Fibroblast of skin of abdomen (primary cell): ENCODE measurements at regions not wholly inside any gene's neighbourhood (a gene's known extent, or its start where the extent isn't known, plus 50 kb on each side); places are given as distances from the start of the nearest gene placed in this dataset.

Experiments used
- DNase-seq: peaks from one replicate; pipeline ENCODE4 v3.0.0-alpha.2; 2013

DNA sequence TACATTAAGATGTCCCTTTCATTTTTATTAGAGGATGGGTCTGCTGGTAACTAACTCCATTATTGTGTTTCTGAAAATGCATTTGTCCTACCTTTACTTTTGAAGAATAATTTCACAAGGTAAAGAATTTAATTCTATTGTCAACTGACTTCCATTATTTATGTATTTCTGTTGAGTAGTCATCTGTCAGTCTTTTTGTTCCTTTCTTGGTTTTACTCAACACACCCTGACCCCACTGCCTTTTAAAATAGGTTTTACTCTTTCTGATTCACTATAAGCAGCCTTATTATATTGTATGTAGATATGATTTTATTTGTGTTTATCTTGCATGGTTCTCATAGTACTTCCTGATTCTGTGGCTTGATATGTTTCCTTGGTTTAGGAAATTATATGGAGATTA, 237.5 kb downstream of the TGFB2 start:
- no peak for DNase-seq

DNA sequence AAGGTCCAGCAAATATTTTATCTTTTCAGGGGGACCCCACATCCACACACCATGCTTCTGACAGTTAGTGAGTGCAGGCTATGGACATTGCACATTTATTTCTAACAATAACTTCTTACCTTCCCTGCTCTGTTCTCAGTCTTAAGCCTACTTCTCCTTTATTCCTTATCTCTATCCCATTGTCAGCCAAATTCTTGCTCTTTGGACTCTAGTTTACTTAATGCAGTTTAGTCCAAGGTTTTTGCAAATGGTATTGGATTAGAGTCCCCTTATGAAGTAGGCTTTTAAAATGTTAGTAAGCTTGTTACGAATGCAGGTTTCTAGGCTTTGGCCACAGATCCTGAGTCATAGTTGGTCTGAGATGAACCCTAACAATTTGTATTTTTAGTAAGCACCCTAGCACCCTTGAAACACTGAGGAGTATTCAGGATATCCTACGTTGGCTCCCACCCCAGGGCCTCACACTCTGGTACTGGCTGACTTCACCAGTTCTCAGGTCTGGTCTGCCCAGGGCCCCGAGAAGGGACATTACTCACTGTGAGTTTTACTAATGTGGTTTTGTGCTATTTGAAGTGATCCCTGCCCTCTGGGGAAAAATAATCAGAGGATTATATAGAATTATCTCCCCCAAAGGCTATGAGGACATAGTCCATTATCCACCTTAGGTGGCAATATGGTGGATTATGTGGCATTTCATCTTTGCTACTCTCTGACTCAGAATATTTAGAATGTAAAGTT, 239.5 kb downstream of the TGFB2 start:
- no peak for DNase-seq

DNA sequence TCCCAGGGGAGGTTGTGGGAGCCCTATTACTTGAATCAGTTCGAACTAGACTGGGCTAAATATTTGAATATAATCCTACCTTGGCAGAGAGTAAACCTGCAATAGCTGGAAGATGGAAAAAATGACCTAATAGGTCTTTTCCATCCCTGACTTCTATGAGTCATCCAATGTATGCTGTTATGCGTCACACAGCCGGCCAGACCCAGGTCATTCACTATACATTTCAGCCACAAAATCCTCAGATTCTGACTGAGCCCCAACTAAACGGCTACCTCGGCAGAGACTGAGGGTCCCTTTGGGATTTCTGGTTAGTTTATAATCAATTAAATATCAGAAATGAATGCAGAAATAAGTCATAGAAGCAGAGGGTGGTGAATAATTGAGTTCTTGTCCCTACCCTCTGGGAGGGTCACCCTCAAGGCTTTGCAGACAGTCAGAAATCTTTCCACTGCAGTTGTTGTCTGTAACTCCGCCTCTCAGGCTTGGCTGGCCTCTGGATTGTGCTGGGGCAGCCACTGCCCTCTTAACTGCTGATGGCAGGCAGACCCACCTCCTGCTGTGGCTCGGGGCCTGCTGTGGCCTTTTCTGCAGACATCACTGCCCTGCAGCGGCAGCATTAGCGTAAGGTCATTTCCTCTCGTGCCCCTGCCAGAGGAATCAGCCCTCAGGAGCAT, 240.5 kb downstream of the TGFB2 start:
- peak; percentile 87 for DNase-seq

DNA sequence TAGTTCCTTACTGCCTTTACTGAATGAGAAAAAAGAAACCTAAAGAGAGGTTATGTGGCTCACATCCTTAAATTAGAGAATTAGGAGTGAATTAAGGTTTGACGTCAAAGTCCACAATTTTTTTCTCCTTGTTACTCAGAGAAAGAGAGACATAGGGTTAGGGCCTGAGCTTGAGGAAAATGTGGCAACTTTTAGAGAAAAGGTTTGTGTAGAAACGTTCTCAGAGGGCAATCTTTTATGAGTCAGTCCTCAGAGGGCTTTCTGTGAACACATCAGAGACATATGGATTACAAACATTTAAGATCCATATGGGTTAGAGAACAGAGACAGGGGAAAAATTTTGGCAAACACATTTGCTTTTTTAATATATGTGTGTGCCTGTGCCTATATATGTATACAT, 242.8 kb downstream of the TGFB2 start:
- DNase-seq, result peak; percentile 40

DNA sequence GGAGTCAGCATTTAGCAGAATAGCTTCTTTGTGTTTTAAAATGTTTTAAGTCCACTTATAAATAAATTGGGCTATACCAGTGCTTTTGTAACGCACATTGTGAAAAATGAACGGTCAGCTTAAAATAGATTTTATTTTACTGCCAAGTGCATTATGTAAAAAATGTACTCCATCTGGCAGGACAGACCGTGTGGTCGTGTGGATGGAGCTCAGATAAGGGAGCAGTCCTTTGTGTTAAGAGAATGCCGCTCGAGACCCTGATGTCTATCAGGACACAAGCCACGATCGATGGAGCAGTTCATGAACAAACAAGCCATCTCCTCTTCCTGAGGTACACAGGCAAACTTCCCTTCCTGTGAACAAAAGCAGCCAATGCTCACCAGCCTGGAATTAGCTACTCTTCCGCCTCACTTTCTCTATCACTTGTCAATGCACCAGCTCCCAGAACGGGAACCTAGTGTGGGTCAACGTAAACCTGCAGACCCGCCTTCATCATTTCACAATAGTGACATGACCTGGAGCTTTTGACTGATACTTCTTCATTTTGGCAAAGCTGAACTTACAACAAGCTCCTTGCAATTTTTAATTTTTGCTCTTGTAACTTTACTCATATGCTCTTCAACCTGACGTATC, 243.5 kb downstream of the TGFB2 start:
- no peak for DNase-seq

DNA sequence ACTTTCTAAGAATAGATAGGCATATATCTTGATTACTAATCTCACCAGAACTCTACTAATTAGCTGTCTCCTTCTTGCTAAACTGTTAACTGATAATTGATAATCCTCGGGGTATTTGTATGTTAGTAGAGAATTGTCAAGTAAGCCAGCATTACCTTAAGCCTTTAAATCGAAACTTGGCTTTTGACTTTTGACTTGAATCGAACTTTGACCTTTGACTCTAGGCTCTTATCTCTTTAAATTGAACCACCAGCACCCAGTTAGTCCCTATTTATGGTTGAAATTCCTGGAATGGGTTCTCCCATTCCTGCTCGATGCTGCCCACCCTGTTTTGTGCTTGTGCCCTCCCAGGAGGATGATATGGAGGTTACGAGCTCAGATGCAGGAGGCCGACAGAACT, 244.4 kb downstream of the TGFB2 start:
- no peak for DNase-seq

DNA sequence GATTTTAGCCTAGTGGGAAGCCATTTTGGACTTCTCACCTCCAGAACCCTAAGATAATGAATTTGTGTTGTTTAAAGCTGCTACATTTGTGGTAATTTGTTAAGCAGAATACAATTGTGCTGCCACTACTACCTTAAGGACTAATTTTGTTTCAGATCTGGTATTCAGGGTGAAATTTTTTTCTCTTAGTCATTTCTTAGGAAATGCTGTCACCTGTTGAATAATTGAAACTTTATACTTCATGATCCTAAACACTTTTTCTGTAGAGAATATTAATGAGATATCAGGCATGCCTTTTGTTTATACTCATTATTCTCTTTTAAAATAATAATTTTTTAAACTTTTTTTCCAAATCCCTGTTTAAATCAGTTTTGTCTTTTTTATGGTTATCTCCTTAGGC, 246.8 kb downstream of the TGFB2 start:
- DNase-seq, result no peak

DNA sequence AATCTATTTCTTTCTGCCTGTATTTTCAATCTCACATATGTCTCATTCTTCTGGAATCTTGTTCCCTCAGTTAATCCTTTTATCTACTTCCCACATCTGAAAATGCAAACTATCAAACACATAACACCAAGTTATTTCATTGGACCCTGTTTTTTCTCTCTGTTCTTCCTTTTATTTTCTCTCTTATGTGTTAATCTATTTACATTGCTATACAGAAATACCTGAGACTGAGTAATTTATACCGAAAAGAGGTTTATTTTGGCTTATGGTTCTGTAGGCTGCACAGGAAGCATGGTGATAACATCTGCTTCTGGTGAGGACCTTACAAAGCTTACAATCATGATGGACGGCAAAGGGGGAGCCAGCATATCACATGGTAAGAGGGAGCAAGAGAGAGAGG, 247.6 kb downstream of the TGFB2 start:
- no peak for DNase-seq

DNA sequence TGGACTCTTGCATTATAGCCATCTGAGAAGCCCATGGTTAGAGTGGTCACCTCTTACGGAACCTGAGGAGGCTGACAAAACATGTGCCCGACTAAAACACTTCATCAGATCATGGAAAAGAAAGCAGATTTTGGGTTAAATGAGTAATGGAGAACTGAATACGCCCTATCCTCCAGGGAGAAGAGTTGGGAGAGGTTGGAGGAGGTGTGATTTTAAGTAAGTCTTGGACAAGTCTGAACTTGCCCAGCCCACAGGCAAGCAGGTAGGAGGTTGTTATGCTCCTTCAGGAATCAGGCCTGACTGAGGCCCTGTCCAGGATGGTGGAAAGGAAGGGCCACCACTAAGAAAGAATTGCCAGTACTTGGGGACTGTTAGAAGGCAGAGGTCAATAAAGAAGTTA, 255.8 kb downstream of the TGFB2 start:
- no peak for DNase-seq

DNA sequence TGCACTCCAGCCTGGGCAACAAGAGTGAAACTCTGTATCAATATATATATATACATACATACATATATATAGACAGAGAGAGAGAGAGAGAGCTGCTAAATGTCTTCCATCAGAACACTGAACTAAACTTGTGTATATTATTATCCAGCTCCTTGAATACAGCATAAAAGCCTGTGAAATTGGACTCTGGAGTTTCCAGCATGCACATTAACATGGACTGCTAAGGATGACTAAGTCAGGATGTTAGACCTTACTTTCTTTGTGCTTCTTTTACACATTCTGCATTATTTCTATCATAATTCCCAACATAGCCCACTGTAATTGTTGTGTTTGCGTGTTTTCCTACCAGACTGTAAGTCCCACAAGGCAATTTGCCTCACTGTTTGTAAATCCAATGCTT, 259.1 kb downstream of the TGFB2 start:
- no peak for DNase-seq

DNA sequence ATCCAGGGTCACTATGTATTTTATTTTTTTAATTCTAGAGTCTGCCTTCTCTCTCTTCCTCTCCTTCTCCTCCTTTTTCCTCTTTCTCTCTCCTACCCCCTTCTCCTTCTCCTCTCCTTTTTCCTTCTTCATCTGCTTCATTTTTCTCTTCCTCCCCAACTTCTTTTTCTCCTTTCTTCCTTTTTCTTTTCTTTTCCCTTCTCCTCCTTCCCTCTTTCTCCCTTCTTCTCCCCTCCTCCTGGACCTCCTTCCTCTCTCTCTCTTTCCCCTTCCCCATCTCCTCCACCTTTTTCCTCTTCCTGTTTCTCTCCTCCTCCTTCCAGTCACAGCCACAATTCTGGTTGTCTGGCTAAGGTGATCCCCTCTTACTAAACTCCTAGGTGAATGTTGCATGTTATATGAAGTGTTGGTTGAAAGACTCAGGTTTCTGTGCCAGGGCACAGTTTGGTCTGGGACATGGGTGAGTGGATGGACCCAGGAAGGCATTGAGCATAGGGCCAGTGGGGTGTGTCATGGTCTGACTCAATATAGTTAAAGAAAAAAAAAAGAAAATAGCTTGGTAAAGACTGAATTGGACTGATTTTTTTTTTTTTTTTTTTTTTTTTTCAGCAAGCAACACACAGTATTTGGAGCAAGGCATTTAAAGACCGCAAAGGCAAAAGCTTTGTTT, 266.9 kb downstream of the TGFB2 start:
- DNase-seq, result no peak

DNA sequence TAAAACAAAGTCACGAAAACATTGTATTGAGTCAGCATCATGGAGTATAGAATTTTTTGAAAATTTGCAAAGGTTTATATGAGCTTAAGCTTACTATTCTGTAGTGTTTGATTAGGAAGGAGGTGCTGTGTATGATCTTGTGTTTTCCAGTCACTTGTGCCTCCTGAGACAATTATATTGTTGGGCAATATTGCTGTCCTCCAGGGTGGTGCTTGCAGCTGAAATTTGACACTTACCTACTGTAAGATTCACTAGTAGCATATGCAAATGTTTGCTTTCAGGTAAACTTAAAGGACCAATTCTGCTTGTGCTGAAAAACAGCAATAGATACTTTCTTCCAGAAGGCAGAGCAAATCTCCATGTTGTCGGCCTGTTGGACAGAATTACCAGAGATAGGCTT, 268.0 kb downstream of the TGFB2 start:
- DNase-seq, result no peak

DNA sequence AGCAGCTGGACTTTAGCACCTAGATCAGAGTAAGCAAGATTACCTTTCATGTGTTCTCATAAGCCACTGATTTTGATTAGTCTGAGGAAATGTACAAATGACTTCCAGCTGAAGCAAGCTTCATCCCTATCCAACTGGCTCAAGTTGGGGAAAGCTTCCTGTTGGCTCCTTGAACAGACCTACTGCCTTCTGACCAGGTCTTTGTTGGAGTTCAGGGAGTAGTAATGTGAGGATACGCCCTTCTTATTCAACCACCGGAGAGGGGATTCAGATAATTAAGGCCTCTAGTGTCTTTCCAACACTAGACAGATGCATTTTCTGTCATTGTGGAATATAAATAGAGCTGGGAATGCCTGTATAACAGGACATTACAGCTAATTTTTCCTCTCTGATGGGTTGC, 268.9 kb downstream of the TGFB2 start:
- no peak for DNase-seq

DNA sequence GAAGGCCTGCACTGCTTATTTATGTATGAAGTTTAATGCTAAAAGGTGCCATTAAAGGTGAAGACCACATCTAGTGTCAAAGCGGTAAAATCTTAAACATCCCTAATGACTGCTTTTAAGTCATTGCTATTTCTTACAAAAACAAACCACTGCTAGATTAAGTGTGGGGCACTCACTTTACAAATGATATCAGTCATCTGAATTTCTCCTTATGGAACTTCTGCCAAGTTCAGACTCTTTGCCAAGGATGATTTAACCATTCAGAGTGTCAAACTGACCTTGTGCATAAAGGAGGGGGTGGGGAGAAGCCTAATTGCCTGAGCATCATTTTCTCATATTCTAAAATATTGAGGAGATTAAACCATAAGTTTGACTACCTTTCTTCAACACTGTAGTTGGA, 271.5 kb downstream of the TGFB2 start:
- DNase-seq, result no peak

DNA sequence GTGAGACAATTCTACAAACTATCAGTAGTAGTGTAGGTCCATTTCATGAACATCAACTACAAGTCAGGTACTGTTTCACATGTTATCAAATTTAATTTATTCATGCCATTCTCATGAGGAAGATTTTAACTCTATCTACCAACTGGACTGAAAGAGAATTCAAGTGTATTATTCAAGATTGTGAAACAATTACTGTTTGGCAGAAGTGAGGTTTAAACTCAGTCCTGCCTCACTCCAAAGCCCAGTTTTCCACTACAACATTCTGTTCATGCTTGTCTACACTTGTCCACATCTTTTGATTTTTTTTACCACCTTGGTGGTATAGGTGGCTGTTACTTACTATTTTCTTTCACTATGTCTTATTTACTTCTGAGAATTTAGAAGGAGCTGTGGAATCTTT, 272.9 kb downstream of the TGFB2 start:
- DNase-seq, result no peak

DNA sequence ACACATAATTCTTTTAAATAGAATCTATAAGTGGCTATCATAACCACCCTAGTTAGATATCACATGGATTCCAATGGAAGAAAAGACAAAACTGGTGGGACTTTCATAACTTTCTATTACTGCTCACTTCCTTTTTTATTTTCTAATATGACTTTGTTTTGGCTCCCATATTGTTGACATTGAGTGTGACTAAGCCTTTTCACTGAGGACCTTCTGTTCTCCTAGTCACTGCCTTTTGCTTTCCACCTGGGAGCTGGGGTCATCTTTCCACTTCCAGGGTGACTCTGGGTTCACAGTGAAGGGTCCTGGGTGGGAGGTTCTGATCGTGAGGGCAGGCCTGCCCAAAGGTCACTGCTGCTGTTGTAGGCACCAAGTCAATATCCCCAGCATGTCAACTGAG, 275.8 kb downstream of the TGFB2 start:
- DNase-seq, result no peak

DNA sequence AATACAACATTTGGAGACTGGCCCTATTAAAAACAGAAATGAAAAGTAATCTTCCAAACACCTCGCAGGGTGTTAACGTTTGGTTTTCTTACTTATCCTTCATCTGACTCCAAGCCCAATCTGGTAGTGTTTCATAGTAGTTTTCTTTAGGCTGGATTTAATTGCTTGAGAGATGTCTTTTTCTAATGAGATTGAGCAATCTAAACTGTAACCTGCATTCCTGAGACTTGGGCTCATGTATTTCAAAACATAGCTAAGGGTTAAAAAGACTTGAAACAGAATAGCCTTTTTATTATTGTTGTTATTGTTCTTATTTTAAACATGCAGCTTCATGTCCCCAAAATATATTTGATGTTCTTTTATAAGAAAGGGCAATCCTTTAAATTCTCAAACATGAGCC, 278.9 kb downstream of the TGFB2 start:
- DNase-seq, result no peak

DNA sequence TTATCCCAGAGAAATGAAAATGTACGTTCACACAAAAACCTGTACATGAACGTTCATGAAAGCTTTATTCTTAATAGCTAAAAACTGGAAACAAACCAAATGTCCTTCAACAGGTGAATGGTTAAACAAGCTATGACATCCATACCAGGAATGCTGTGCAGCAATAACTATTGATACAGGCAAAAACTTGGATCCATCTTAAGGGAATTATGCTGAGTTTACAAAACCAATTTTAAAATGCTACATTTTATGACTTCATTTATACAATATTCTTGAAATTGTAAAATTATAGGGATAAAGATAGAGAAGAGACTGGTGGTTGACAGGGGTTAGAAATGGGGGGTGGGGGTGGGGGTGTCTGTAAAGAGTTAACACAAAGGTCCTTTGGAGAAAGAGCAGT, 280.3 kb downstream of the TGFB2 start:
- no peak for DNase-seq

DNA sequence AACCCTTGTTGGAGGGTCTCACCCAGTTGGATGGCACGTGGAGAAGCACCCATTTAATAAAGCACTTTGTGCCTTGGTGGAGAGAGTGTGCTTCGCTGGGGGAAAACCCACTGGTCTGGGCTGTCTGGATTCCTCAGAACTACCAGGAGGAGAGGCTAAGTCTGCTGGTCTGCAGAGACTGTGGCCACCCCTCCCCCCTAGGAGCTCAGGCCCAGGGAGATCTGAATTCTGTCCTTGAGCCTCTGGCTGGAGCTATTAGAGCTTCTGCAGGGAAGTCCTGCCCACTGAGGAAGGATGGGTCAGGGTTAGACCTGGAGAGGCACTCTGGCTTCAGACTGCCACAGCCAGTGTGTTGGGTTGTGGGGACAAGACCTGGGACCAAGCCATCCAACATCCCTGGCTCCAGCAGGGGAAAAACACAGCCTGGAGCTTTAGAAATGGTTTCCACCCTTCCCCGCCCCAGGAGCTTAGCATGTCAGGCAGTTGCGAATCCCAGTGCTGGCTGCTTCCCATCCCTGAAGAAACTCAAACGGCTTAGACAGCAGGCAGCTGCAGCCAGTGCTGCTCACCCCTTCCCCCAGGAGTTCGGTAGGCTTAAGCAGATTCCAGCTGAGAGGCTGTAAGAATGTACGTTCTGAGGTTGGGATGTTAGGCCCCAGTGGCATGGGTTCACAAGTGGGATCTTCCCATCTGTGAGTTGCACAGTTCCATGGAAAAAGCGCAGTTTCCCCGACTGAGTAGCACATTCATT, 288.3 kb downstream of the TGFB2 start:
- DNase-seq, result peak; percentile 32

DNA sequence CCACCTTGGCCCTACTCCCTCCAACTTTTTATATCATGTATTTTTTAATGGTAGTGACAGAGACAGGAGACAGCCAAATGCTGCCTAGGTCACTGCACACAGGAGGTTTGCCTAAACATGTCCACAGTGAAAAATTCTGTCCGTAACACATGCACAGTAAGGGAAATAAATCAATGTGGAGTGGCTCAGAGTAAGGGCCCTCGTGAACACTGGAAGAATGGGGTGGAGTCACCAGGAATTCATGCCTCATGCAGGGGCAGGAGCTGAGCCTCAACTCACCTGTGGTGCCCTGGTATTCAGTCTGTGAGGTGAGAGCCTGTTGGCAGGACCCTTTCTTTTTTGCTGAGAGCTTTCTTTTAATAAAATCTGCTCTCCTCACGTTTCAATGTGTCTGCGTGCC, 289.1 kb downstream of the TGFB2 start:
- no peak for DNase-seq

DNA sequence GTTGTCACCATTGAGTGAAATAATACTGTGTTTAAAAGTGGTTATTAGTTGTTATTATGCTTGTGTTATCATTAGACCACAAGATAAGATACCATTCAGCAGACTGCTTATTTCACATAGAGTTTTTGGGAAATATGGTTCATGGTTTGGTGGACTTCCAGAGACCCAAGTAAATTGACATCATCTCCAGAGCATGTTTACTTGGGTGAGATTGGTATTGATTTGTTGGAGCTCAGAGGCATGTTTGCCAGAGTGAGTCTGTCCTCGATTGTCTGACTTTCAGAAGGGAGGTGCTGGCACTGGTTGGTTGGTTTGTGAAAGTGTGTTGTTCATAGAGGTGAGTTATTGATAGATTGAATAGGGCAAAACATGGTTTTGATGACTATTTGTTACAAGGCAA, 291.4 kb downstream of the TGFB2 start:
- no peak for DNase-seq

DNA sequence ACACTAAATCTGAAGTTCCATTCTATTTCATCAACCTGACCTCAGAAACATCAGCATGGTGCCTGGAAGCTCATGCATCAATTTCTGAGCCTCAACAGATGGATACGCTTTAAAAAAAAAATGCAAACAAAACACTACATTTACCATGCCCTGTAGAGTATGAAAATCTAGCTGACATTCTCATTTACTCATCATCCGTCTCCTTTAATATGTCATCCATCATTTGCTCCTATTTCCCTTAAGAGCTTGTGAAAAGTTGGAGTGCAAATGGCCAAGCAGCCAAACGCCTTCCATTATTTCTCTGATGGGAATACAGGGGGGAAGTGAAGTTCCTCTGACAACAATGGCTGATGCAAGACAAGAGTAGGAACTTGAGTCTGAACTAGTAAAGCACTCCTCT, 295.0 kb downstream of the TGFB2 start:
- no peak for DNase-seq
